ENCODE measurements at regions not wholly inside any gene's neighbourhood (a gene's known extent, or its start where the extent isn't known, plus 50 kb on each side); places are given as distances from the start of the nearest gene placed in this dataset.
"Not testable (repeated sequence)": the region's sequence is repeated elsewhere in the genome, so short reads cannot be mapped to it uniquely, and the experiment has no call there.

- intact Hi-C loops (cut with micrococcal nuclease): no loop called here
- no peak for DNase-seq
Measured at GRCh38 chr5:91245871-91246270, 137.2 kb downstream of the ARRDC3 start.

GRCh38 chr5:91245074-91245452 lies 138.1 kb downstream of the ARRDC3 start:
- peaks cover 22% of the 10 kb centered on the region for H3K4me1 ChIP-seq
- peak overlapping the region; percentile 10 for H3K4me3 ChIP-seq
- H3K27ac ChIP-seq (replicated peaks): peak overlapping the region; percentile 80
- H3K9me3 ChIP-seq (replicated peaks): peaks cover 23% of the 10 kb centered on the region
- H3K27me3 ChIP-seq (ENCODE audit: low read depth): no peaks in the 10 kb centered on the region
- TF ChIP-seq CTCF (IDR thresholded peaks at IDR 0.05; ENCODE audit: borderline replicate concordance): no peak
- H3K36me3 ChIP-seq: no peaks in the 10 kb centered on the region
- intact Hi-C loops (cut with micrococcal nuclease): no loop called here
- DNase-seq: peak; percentile 41

More at GRCh38 chr5:91245871-91246270, 137.2 kb downstream of the ARRDC3 start:
- H3K9me3 ChIP-seq (replicated peaks): peaks cover 31% of the 10 kb centered on the region
- no peaks in the 10 kb centered on the region for H3K27me3 ChIP-seq (ENCODE audit: low read depth)
- peaks cover 22% of the 10 kb centered on the region for H3K4me1 ChIP-seq
- H3K4me3 ChIP-seq: no peak overlapping the region
- H3K27ac ChIP-seq (replicated peaks): peak overlapping the region; percentile 80
- H3K36me3 ChIP-seq: no peaks in the 10 kb centered on the region
- no peak for TF ChIP-seq CTCF (IDR thresholded peaks at IDR 0.05; ENCODE audit: borderline replicate concordance)

- no peak for DNase-seq
- peak overlapping the region; percentile 10 for H3K4me3 ChIP-seq
- peaks cover 22% of the 10 kb centered on the region for H3K4me1 ChIP-seq
- intact Hi-C loops (cut with micrococcal nuclease): no loop called here
- no peaks in the 10 kb centered on the region for H3K27me3 ChIP-seq (ENCODE audit: low read depth)
- peaks cover 19% of the 10 kb centered on the region for H3K9me3 ChIP-seq (replicated peaks)
- no peaks in the 10 kb centered on the region for H3K36me3 ChIP-seq
- peak overlapping the region; percentile 80 for H3K27ac ChIP-seq (replicated peaks)
- no peak for TF ChIP-seq CTCF (IDR thresholded peaks at IDR 0.05; ENCODE audit: borderline replicate concordance)
Measured at GRCh38 chr5:91244380-91245073, 138.6 kb downstream of the ARRDC3 start.

- Histone ChIP-seq H3K27me3 (ENCODE audit: low read depth) (no peaks in the 10 kb centered on the region), H3K36me3 (no peaks in the 10 kb centered on the region), H3K27ac (replicated peaks) (peak overlapping the region; percentile 80), H3K4me1 (peaks cover 22% of the 10 kb centered on the region), H3K4me3 (no peak overlapping the region), H3K9me3 (replicated peaks) (peaks cover 19% of the 10 kb centered on the region)
- DNase-seq: no peak
- TF ChIP-seq CTCF (IDR thresholded peaks at IDR 0.05; ENCODE audit: borderline replicate concordance): no peak
- intact Hi-C loops (cut with micrococcal nuclease): no loop called here
Measured at GRCh38 chr5:91243852-91244251, 139.3 kb downstream of the ARRDC3 start.

- H3K27me3 ChIP-seq (ENCODE audit: low read depth): no peaks in the 10 kb centered on the region
- no peak for DNase-seq
- H3K36me3 ChIP-seq: no peaks in the 10 kb centered on the region
- intact Hi-C loops (cut with micrococcal nuclease): no loop called here
- no peak for TF ChIP-seq CTCF (IDR thresholded peaks at IDR 0.05; ENCODE audit: borderline replicate concordance)
- peaks cover 22% of the 10 kb centered on the region for H3K4me1 ChIP-seq
- H3K27ac ChIP-seq (replicated peaks): no peak overlapping the region
- H3K9me3 ChIP-seq (replicated peaks): peaks cover 19% of the 10 kb centered on the region
- no peak overlapping the region for H3K4me3 ChIP-seq
Measured at GRCh38 chr5:91243286-91243685, 139.8 kb downstream of the ARRDC3 start.

- H3K4me1 ChIP-seq: peaks cover 16% of the 10 kb centered on the region
- H3K9me3 ChIP-seq (replicated peaks): peaks cover 19% of the 10 kb centered on the region
- H3K27me3 ChIP-seq (ENCODE audit: low read depth); H3K4me3 ChIP-seq; DNase-seq; H3K36me3 ChIP-seq; intact Hi-C loops (cut with micrococcal nuclease); H3K27ac ChIP-seq (replicated peaks): not testable (repeated sequence)
Measured at GRCh38 chr5:91241460-91241859, 141.7 kb downstream of the ARRDC3 start.

Data from left ventricle myocardium inferior (tissue), 1 donor.